ENCODE measurements at regions not wholly inside any gene's neighbourhood (a gene's known extent, or its start where the extent isn't known, plus 50 kb on each side); places are given as distances from the start of the nearest gene placed in this dataset.

GRCh38 chr4:43776371-43776770, 672.2 kb downstream of the KCTD8 start:
- no peaks in the 10 kb centered on the region for H3K27me3 ChIP-seq (replicated peaks; ENCODE audit: insufficient read depth)
- no peaks in the 10 kb centered on the region for H3K4me1 ChIP-seq (replicated peaks)
- intact Hi-C loops (cut with DNase I): no loop called here
- no peak overlapping the region for H3K27ac ChIP-seq
- WGBS: 54% methylated on average over 1 of the region's 1 CpG
- TF ChIP-seq POLR2A (IDR thresholded peaks at IDR 0.05) (no peak), POLR2AphosphoS5 (IDR thresholded peaks at IDR 0.05) (no peak), CTCF (IDR thresholded peaks at IDR 0.05) (peak in 2 of 4 experiments; percentile 9 to 21)
- no peaks in the 10 kb centered on the region for H3K9me3 ChIP-seq
- no peaks in the 10 kb centered on the region for H3K36me3 ChIP-seq
- DNase-seq (ENCODE audit: low spot score): no peak
- no peak overlapping the region for H3K4me3 ChIP-seq

GRCh38 chr4:43778187-43778915, 670.3 kb downstream of the KCTD8 start:
- no peaks in the 10 kb centered on the region for H3K36me3 ChIP-seq
- DNase-seq (ENCODE audit: low spot score): no peak
- H3K27me3 ChIP-seq (replicated peaks; ENCODE audit: insufficient read depth): no peaks in the 10 kb centered on the region
- no peaks in the 10 kb centered on the region for H3K9me3 ChIP-seq
- 86% methylated on average over 3 of the region's 3 CpGs for WGBS
- intact Hi-C loops (cut with DNase I): no loop called here
- H3K4me1 ChIP-seq (replicated peaks): no peaks in the 10 kb centered on the region
- TF ChIP-seq POLR2A (IDR thresholded peaks at IDR 0.05): no peak
- TF ChIP-seq CTCF (IDR thresholded peaks at IDR 0.05): no peak
- TF ChIP-seq POLR2AphosphoS5 (IDR thresholded peaks at IDR 0.05): no peak
- no peak overlapping the region for H3K4me3 ChIP-seq
- no peak overlapping the region for H3K27ac ChIP-seq

GRCh38 chr4:43781125-43781524, 667.5 kb downstream of the KCTD8 start:
- DNase-seq (ENCODE audit: low spot score): no peak
- no peak overlapping the region for H3K27ac ChIP-seq
- H3K4me1 ChIP-seq (replicated peaks): no peaks in the 10 kb centered on the region
- TF ChIP-seq CTCF (IDR thresholded peaks at IDR 0.05): no peak
- no peak for TF ChIP-seq POLR2A (IDR thresholded peaks at IDR 0.05)
- TF ChIP-seq POLR2AphosphoS5 (IDR thresholded peaks at IDR 0.05): no peak
- H3K27me3 ChIP-seq (replicated peaks; ENCODE audit: insufficient read depth): no peaks in the 10 kb centered on the region
- H3K9me3 ChIP-seq: no peaks in the 10 kb centered on the region
- intact Hi-C loops (cut with DNase I): no loop called here
- no peak overlapping the region for H3K4me3 ChIP-seq
- no peaks in the 10 kb centered on the region for H3K36me3 ChIP-seq

GRCh38 chr4:43782391-43782790, 666.2 kb downstream of the KCTD8 start:
- Histone ChIP-seq H3K9me3 (no peaks in the 10 kb centered on the region), H3K27me3 (replicated peaks; ENCODE audit: insufficient read depth) (no peaks in the 10 kb centered on the region), H3K27ac (no peak overlapping the region), H3K36me3 (no peaks in the 10 kb centered on the region), H3K4me3 (no peak overlapping the region), H3K4me1 (replicated peaks) (no peaks in the 10 kb centered on the region)
- DNase-seq (ENCODE audit: low spot score): no peak
- TF ChIP-seq POLR2AphosphoS5 (IDR thresholded peaks at IDR 0.05): no peak
- no peak for TF ChIP-seq POLR2A (IDR thresholded peaks at IDR 0.05)
- TF ChIP-seq CTCF (IDR thresholded peaks at IDR 0.05): no peak
- 91% methylated on average over 3 of the region's 3 CpGs for WGBS
- intact Hi-C loops (cut with DNase I): no loop called here

GRCh38 chr4:43816116-43816515, 632.5 kb downstream of the KCTD8 start:
- H3K4me1 ChIP-seq (replicated peaks): no peaks in the 10 kb centered on the region
- TF ChIP-seq CTCF (IDR thresholded peaks at IDR 0.05): no peak
- TF ChIP-seq POLR2A (IDR thresholded peaks at IDR 0.05): no peak
- TF ChIP-seq POLR2AphosphoS5 (IDR thresholded peaks at IDR 0.05): no peak
- WGBS: 0% methylated on average over 1 of the region's 1 CpG
- H3K9me3 ChIP-seq: no peaks in the 10 kb centered on the region
- intact Hi-C loops (cut with DNase I): no loop called here
- H3K27me3 ChIP-seq (replicated peaks; ENCODE audit: insufficient read depth): no peaks in the 10 kb centered on the region
- no peaks in the 10 kb centered on the region for H3K36me3 ChIP-seq
- H3K27ac ChIP-seq: no peak overlapping the region
- no peak for DNase-seq (ENCODE audit: low spot score)
- H3K4me3 ChIP-seq: no peak overlapping the region
